CD4-positive, CD25-positive, alpha-beta regulatory T cell (primary cell): ENCODE measurements at regions not wholly inside any gene's neighbourhood (a gene's known extent, or its start where the extent isn't known, plus 50 kb on each side); places are given as distances from the start of the nearest gene placed in this dataset.
"Not testable (repeated sequence)": the region's sequence is repeated elsewhere in the genome, so short reads cannot be mapped to it uniquely, and the experiment has no call there.

ENCODE experiments used
- ATAC-seq, 2 donors: fragments of 150-1000 bp; cut with Tn5 transposase; one replicate each; pipeline ENCODE4 v1.10.0; 2021; ENCODE audit warnings: low read depth in 2 of 2, moderate number of reproducible peaks in 2 of 2, moderate library complexity in 1 of 2
- DNase-seq, 3 donors: peaks; one replicate each; pipeline versions ENCODE4 v3.0.0 to v3.0.0-alpha.2; 2012 to 2022; ENCODE audit warnings: mixed read lengths in 1 of 3
- H3K27ac ChIP-seq: one replicate; pipeline ENCODE4 v1.7.0; 2013; ENCODE audit warnings: mild to moderate bottlenecking, low read length; ENCODE audit not compliant: insufficient read depth, poor library complexity, severe bottlenecking
- H3K27me3 ChIP-seq: one replicate; pipeline ENCODE4 v1.7.0; 2013; ENCODE audit warnings: low read length; ENCODE audit not compliant: control insufficient read depth, insufficient read depth
- H3K36me3 ChIP-seq: one replicate; pipeline ENCODE4 v1.7.0; 2013; ENCODE audit warnings: mild to moderate bottlenecking, low read length, moderate library complexity; ENCODE audit not compliant: control insufficient read depth, insufficient read depth
- H3K4me1 ChIP-seq: 2 replicates; pipeline ENCODE4 v1.7.0; 2013; ENCODE audit warnings: mild to moderate bottlenecking, low read length; ENCODE audit not compliant: insufficient read depth, control insufficient read depth, poor library complexity, severe bottlenecking
- H3K4me3 ChIP-seq: one replicate; pipeline ENCODE4 v1.7.0; 2013; ENCODE audit warnings: low read depth, mild to moderate bottlenecking, low read length, moderate library complexity
- H3K9me3 ChIP-seq, 2 experiments: 1 replicate in 1 of 2; 2 replicates in 1 of 2; pipeline ENCODE4 v1.7.0; 2013; ENCODE audit warnings: low read length in 2 of 2, mild to moderate bottlenecking in 1 of 2, moderate library complexity in 1 of 2; ENCODE audit not compliant: control insufficient read depth in 2 of 2
- H3K27ac Mint-ChIP-seq, 3 donors: one replicate each; pipeline ENCODE4 v1.8.0; 2020 to 2022; ENCODE audit warnings: mild to moderate bottlenecking in 3 of 3, mixed read lengths in 3 of 3, moderate library complexity in 2 of 3
- H3K27me3 Mint-ChIP-seq: one replicate; pipeline ENCODE4 v1.8.0; 2022; ENCODE audit warnings: mild to moderate bottlenecking, mixed read lengths
- H3K36me3 Mint-ChIP-seq: one replicate; pipeline ENCODE4 v1.8.0; 2020; ENCODE audit warnings: mixed read lengths
- H3K4me1 Mint-ChIP-seq, 4 donors: one replicate each; pipeline ENCODE4 v1.8.0; 2020 to 2022; ENCODE audit warnings: mixed read lengths in 4 of 4, mild to moderate bottlenecking in 1 of 4
- H3K4me3 Mint-ChIP-seq, 4 donors: one replicate each; pipeline ENCODE4 v1.8.0; 2020 to 2022; ENCODE audit warnings: mild to moderate bottlenecking in 4 of 4, mixed read lengths in 4 of 4, moderate library complexity in 3 of 4
- H3K9me3 Mint-ChIP-seq, 7 donors: one replicate each; pipeline ENCODE4 v1.8.0; 2020 to 2022; ENCODE audit warnings: mixed read lengths in 7 of 7, mild to moderate bottlenecking in 3 of 7, moderate library complexity in 2 of 7

DNA sequence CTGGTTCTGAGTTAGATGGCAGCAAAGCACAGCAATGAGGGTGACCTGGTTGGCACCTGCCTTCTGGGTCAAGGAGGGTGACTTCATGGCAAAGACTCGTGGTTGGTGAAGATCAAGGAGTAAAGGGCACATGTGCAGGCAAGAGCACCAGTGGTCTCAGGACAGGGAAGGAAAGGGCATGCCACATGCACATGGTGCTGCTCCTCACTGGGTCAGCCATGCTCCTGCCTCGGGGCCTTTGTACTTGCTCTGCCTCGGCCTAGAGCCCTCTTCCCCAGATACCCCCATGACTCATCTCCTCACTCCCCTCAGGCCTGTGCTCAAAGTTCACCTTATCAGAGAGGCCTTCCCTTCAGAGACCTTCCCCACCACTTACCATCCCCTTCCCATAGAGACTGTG is 106.7 kb upstream of the KDM7A start:
- Mint-ChIP-seq H3K27me3 (no peaks in the 10 kb centered on the region), H3K27ac (no peak overlapping the region), H3K4me3 (no peak overlapping the region), H3K9me3 (no peaks in the 10 kb centered on the region), H3K36me3 (no peaks in the 10 kb centered on the region), H3K4me1 (peaks cover 0 to 4% (median 0%) of the 10 kb centered on the region in 4 donors)
- Histone ChIP-seq H3K9me3 (no peaks in the 10 kb centered on the region), H3K4me3 (no peak overlapping the region), H3K27ac (no peak overlapping the region), H3K4me1 (no peaks in the 10 kb centered on the region), H3K36me3 (no peaks in the 10 kb centered on the region), H3K27me3 (no peaks in the 10 kb centered on the region)
- DNase-seq (no peak), ATAC-seq (no peak)

DNA sequence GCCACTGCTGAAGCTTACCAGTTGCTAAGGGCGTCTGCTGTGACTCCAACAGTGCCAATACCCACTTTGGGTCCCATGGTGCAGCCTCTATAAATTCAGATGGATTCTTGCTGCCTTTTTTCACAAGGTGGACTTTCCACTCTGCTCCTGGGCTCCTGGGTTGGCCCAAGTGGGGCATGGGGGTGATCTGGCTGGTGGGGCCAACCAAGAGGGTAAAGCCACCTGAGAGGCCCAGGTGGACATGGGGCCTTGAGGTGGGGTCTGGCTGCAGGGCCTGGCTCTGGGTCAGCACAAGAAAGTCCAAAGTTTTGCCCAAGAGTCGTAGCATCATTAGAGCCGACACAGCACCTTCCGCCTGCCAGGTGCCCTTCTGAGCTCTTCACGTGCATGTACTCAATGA is 105.2 kb upstream of the KDM7A start:
- Mint-ChIP-seq H3K4me1 (peaks cover 0 to 4% (median 0%) of the 10 kb centered on the region in 4 donors), H3K36me3 (no peaks in the 10 kb centered on the region), H3K4me3 (no peak overlapping the region), H3K27me3 (peaks cover 4% of the 10 kb centered on the region), H3K27ac (no peak overlapping the region), H3K9me3 (no peaks in the 10 kb centered on the region)
- H3K36me3 ChIP-seq, result no peaks in the 10 kb centered on the region
- H3K27ac ChIP-seq, result no peak overlapping the region
- H3K4me3 ChIP-seq, result no peak overlapping the region
- no peaks in the 10 kb centered on the region for H3K9me3 ChIP-seq
- DNase-seq (no peak), ATAC-seq (no peak)
- no peaks in the 10 kb centered on the region for H3K4me1 ChIP-seq
- H3K27me3 ChIP-seq, result no peaks in the 10 kb centered on the region

DNA sequence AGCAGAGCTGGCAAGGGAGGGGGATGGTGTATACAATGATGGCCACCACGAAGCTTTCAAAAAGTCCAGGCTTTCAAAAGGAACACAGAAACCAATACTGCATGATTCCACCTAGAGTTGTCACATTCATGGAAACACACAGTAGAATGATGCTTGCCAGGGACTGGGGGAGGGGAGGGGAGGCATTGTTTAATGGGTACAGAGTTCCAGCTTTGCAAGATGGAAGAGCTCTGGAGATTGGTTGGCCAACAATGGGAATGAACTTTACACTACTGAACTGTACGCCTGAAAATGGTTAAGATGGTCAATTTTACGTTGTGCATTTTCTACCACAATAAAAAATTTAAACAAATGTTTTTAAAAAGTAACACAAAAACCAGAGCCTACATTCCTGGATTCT is 104.5 kb upstream of the KDM7A start:
- Mint-ChIP-seq H3K4me3 (no peak overlapping the region), H3K4me1 (peaks cover 0 to 4% (median 0%) of the 10 kb centered on the region in 4 donors)

DNA sequence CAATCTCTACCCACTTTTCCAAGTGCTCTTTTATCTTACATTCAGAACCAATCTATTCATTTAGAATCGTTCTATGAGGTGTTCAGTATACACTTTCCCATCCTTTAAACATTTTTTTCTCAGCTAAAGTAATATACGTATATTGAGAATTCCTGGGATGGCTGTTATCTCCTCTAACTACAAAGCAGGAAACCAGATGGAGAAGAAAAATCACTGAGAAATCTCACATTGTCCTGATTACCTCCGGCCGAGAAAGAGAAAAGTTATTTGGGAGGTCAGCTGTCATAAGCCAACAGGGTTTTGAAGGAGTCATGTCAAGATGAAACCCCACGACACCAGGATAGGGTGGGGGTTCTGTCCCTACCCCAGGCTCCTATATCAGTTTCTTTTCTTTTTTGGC is 99.2 kb upstream of the KDM7A start:
- ATAC-seq, result no peak
- Mint-ChIP-seq H3K27ac (peak overlapping the region in 1 of 3 donors; percentile 8), H3K36me3 (no peaks in the 10 kb centered on the region)

More for the DNA sequence above, 104.5 kb upstream of the KDM7A start:
- Mint-ChIP-seq H3K36me3 (no peaks in the 10 kb centered on the region), H3K9me3 (no peaks in the 10 kb centered on the region), H3K27me3 (peaks cover 5% of the 10 kb centered on the region), H3K27ac (no peak overlapping the region)
- Histone ChIP-seq H3K27me3 (no peaks in the 10 kb centered on the region), H3K4me1 (no peaks in the 10 kb centered on the region), H3K9me3 (no peaks in the 10 kb centered on the region), H3K4me3 (no peak overlapping the region), H3K27ac (no peak overlapping the region), H3K36me3 (no peaks in the 10 kb centered on the region)
- ATAC-seq, result no peak
- no peak for DNase-seq

DNA sequence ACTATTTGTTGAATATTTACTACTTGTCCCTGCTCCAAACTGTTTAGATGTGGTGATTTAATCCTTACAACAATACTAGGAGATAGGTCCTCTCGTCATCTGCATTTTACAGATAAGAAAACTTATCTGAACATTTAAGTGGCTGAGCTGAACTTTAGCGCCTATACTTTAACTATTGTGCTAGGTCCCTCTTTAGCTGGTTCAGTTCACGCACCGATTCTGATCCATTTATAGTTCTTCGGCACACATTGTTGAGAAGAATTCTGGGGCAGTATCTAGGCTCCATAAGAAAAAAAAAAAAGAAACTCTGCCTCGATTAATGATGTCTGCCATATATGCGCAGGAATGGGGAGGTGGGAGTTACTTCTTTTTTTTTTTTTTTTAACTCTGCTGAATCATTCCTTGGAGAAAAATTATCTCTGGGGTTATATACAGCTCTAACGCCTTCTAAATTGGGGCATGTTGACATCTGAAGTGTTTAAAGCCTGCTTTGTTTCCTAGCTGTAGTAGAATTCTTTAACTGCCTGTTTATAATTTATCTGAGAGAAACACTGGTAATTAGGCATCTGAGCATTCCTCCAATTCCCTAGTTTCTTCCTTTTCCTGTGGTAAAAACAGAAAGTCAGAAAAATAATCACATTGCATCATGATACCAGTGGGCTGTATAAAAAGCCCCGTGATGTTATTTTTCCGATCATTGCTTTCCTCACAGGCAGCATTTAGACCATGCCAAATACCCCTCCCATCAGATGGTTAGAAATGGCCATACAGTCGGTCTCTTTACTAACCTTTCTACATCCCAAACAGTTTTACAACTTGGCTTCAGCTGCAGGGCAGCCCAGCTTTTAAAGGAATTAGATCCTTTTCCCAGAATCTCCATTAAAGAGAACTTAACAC is 98.5 kb upstream of the KDM7A start:
- DNase-seq, result no peak
- Histone ChIP-seq H3K4me1 (no peaks in the 10 kb centered on the region), H3K27ac (no peak overlapping the region), H3K36me3 (no peaks in the 10 kb centered on the region), H3K27me3 (no peaks in the 10 kb centered on the region), H3K4me3 (no peak overlapping the region), H3K9me3 (no peaks in the 10 kb centered on the region)
- H3K4me1 Mint-ChIP-seq, result peaks cover 0 to 7% (median 1%) of the 10 kb centered on the region in 4 donors
- H3K27ac Mint-ChIP-seq, result peak overlapping the region in 1 of 3 donors; percentile 8
- H3K36me3 Mint-ChIP-seq, result no peaks in the 10 kb centered on the region
- H3K27me3 Mint-ChIP-seq, result peaks cover 12% of the 10 kb centered on the region
- no peak for ATAC-seq
- no peaks in the 10 kb centered on the region for H3K9me3 Mint-ChIP-seq
- no peak overlapping the region for H3K4me3 Mint-ChIP-seq

More for the DNA sequence above, 99.2 kb upstream of the KDM7A start:
- Histone ChIP-seq H3K27me3 (no peaks in the 10 kb centered on the region), H3K4me1 (no peaks in the 10 kb centered on the region), H3K27ac (no peak overlapping the region), H3K36me3 (no peaks in the 10 kb centered on the region), H3K4me3 (no peak overlapping the region), H3K9me3 (no peaks in the 10 kb centered on the region)
- Mint-ChIP-seq H3K4me3 (no peak overlapping the region), H3K4me1 (no peaks in the 10 kb centered on the region), H3K9me3 (no peaks in the 10 kb centered on the region), H3K27me3 (peaks cover 12% of the 10 kb centered on the region)
- no peak for DNase-seq

DNA sequence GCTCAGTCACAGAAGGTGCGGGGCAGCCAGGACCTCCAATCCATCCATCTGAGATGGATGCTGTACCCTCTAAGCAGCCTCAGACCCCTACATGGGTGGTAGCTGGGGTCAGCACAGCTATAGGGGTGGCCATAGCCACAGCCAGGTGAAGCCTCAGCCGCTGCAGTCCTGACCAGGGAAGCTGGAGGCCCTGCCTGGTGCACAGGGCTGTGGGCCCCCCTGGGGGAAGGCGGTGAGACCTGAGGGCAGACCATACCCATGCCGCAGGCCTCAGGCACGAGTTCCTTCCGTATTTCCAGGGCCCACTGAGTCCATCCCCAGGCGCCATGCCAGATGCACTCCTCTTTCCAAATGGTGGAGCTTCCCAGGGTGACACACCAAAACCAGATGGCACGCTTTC is 96.6 kb upstream of the KDM7A start:
- H3K4me3 Mint-ChIP-seq, result no peak overlapping the region
- H3K4me3 ChIP-seq, result no peak overlapping the region
- no peaks in the 10 kb centered on the region for H3K36me3 ChIP-seq
- no peaks in the 10 kb centered on the region for H3K27me3 ChIP-seq
- no peaks in the 10 kb centered on the region for H3K9me3 Mint-ChIP-seq
- no peak for DNase-seq
- H3K4me1 ChIP-seq, result peaks cover 7% of the 10 kb centered on the region
- ATAC-seq, result no peak
- H3K36me3 Mint-ChIP-seq, result no peaks in the 10 kb centered on the region
- no peak overlapping the region for H3K27ac ChIP-seq
- no peaks in the 10 kb centered on the region for H3K9me3 ChIP-seq
- peaks cover 12% of the 10 kb centered on the region for H3K27me3 Mint-ChIP-seq
- H3K4me1 Mint-ChIP-seq, result peaks cover 5 to 22% (median 12%) of the 10 kb centered on the region in 4 donors
- no peak overlapping the region for H3K27ac Mint-ChIP-seq

DNA sequence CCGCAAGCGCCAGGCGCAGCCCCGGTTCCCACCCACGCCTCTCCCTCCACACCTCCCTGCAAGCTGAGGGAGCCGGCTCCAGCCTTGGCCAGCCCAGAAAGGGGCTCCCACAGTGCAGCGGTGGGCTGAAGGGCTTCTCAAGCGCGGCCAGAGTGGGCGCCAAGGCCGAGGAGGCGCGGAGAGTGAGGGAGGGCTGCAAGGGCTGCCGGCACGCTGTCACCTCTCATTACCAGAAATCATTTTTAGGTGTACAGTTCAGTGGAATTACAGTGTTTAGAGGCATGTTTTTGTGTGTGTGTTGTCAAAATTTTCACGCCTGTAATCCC is 94.8 kb upstream of the KDM7A start:
- not testable (repeated sequence) for H3K27me3 Mint-ChIP-seq, H3K4me3 ChIP-seq, H3K27ac ChIP-seq, H3K27me3 ChIP-seq, ATAC-seq, H3K4me1 ChIP-seq, H3K9me3 Mint-ChIP-seq, DNase-seq, H3K36me3 ChIP-seq, H3K9me3 ChIP-seq, H3K36me3 Mint-ChIP-seq, H3K4me3 Mint-ChIP-seq, H3K27ac Mint-ChIP-seq
- H3K4me1 Mint-ChIP-seq, result peaks cover 5 to 33% (median 21%) of the 10 kb centered on the region in 4 donors
